ENCODE measurements at regions not wholly inside any gene's neighbourhood (a gene's known extent, or its start where the extent isn't known, plus 50 kb on each side); places are given as distances from the start of the nearest gene placed in this dataset.

GRCh38 chr2:59630789-59631188 lies 922.7 kb downstream of the BCL11A start:
- DNase-seq = no peak

GRCh38 chr2:59627599-59627998 lies 925.9 kb downstream of the BCL11A start:
- DNase-seq = no peak

GRCh38 chr2:59622599-59623308 lies 930.7 kb downstream of the BCL11A start:
- no peak for DNase-seq

- no peak for DNase-seq
Measured at GRCh38 chr2:59604123-59604522, 949.3 kb downstream of the BCL11A start.

- DNase-seq = no peak
Measured at GRCh38 chr2:59594671-59595222, 958.7 kb downstream of the BCL11A start.

- no peak for DNase-seq
Measured at GRCh38 chr2:59590798-59591197, 962.7 kb downstream of the BCL11A start.

- no peak for DNase-seq
Measured at GRCh38 chr2:59589881-59590280, 963.6 kb downstream of the BCL11A start.

GRCh38 chr2:59588286-59588685 lies 965.2 kb downstream of the BCL11A start:
- DNase-seq = no peak

GRCh38 chr2:59586176-59586575 lies 967.3 kb downstream of the BCL11A start:
- DNase-seq = no peak

- no peak for DNase-seq
Measured at GRCh38 chr2:59585655-59586054, 967.8 kb downstream of the BCL11A start.

GRCh38 chr2:59584958-59585357 lies 968.5 kb downstream of the BCL11A start:
- no peak for DNase-seq

GRCh38 chr2:59583173-59583765 lies 970.2 kb downstream of the BCL11A start:
- DNase-seq = no peak

- no peak for DNase-seq
Measured at GRCh38 chr2:59578349-59578748, 975.1 kb downstream of the BCL11A start.

GRCh38 chr2:59575191-59575590 lies 978.3 kb downstream of the BCL11A start:
- DNase-seq = no peak

GRCh38 chr2:59572227-59572626 lies 981.2 kb downstream of the BCL11A start:
- DNase-seq = no peak

- DNase-seq = no peak
Measured at GRCh38 chr2:59570818-59571217, 982.6 kb downstream of the BCL11A start.

GRCh38 chr2:59569124-59569523 lies 984.3 kb downstream of the BCL11A start:
- no peak for DNase-seq

- DNase-seq = no peak
Measured at GRCh38 chr2:59568461-59568860, 985.0 kb downstream of the BCL11A start.

GRCh38 chr2:59567151-59567550 lies 986.3 kb downstream of the BCL11A start:
- no peak for DNase-seq

GRCh38 chr2:59566739-59567138 lies 986.7 kb downstream of the BCL11A start:
- DNase-seq = no peak

- no peak for DNase-seq
Measured at GRCh38 chr2:59561281-59561680, 992.2 kb downstream of the BCL11A start.

- no peak for DNase-seq
Measured at GRCh38 chr2:59560769-59561168, 992.7 kb downstream of the BCL11A start.

- no peak for DNase-seq
Measured at GRCh38 chr2:59540864-59541263, 1012.6 kb downstream of the BCL11A start.

GRCh38 chr2:59538398-59538911 lies 1015.0 kb downstream of the BCL11A start:
- DNase-seq = no peak

Measured in central memory CD4-positive, alpha-beta T cell (primary cell).